H9 (cell line): ENCODE measurements at regions not wholly inside any gene's neighbourhood (a gene's known extent, or its start where the extent isn't known, plus 50 kb on each side); places are given as distances from the start of the nearest gene placed in this dataset.

Source experiments
- DNase-seq: peaks from one replicate; pipeline ENCODE4 v3.0.0-alpha.2; 2017
- H2AFZ ChIP-seq: one replicate; pipeline ENCODE4 v1.6.1; 2013; ENCODE audit warnings: mild to moderate bottlenecking, low read length, control low read depth, moderate library complexity
- H2AK5ac ChIP-seq: 2 replicates; pipeline ENCODE4 v1.6.1; 2013; ENCODE audit warnings: low read length, control low read depth, mixed read lengths; ENCODE audit not compliant: insufficient read length
- H2BK120ac ChIP-seq: one replicate; pipeline ENCODE4 v1.6.1; 2013; ENCODE audit warnings: low read depth, mild to moderate bottlenecking, low read length, control low read depth, inconsistent platforms; ENCODE audit not compliant: poor library complexity, severe bottlenecking
- H2BK12ac ChIP-seq: 2 replicates; pipeline ENCODE4 v1.6.1; 2013; ENCODE audit warnings: low read length, control low read depth, mixed read lengths, low read depth; ENCODE audit not compliant: insufficient read length
- H2BK15ac ChIP-seq: 2 replicates; pipeline ENCODE4 v1.6.1; 2013; ENCODE audit warnings: low read depth, low read length, control low read depth
- H2BK20ac ChIP-seq: one replicate; pipeline ENCODE4 v1.6.1; 2013; ENCODE audit warnings: low read depth, mild to moderate bottlenecking, low read length, control low read depth, inconsistent platforms; ENCODE audit not compliant: poor library complexity, severe bottlenecking
- H2BK5ac ChIP-seq: 2 replicates; pipeline ENCODE4 v1.6.1; 2013; ENCODE audit warnings: low read length, control low read depth, mixed read lengths; ENCODE audit not compliant: insufficient read length
- H3K14ac ChIP-seq: 2 replicates; pipeline ENCODE4 v1.6.1; 2013; ENCODE audit warnings: low read length, control low read depth; ENCODE audit not compliant: insufficient read depth
- H3K18ac ChIP-seq: 2 replicates; pipeline ENCODE4 v1.6.1; 2013; ENCODE audit warnings: low read depth, mild to moderate bottlenecking, mixed read lengths, low read length, control low read depth; ENCODE audit not compliant: insufficient read length
- H3K23ac ChIP-seq: 2 replicates; pipeline ENCODE4 v1.6.1; 2013; ENCODE audit warnings: low read length, control low read depth, mixed read lengths, low read depth; ENCODE audit not compliant: insufficient read length
- H3K23me2 ChIP-seq: 2 replicates; pipeline ENCODE4 v1.6.1; 2013; ENCODE audit warnings: low read depth, mild to moderate bottlenecking, mixed read lengths, low read length, control low read depth; ENCODE audit not compliant: insufficient read length, poor library complexity, severe bottlenecking
- H3K27ac ChIP-seq: 2 replicates; pipeline ENCODE4 v1.5.1; 2013; ENCODE audit warnings: low read length, control low read depth, mixed read lengths, low read depth; ENCODE audit not compliant: insufficient read length
- H3K27me3 ChIP-seq: 2 replicates; pipeline ENCODE4 v1.6.1; 2013; ENCODE audit warnings: low read length, control low read depth, inconsistent platforms; ENCODE audit not compliant: insufficient read depth
- H3K4ac ChIP-seq: 2 replicates; pipeline ENCODE4 v1.6.1; 2013; ENCODE audit warnings: low read depth, mild to moderate bottlenecking, control low read depth, inconsistent platforms, low read length, moderate library complexity
- H3K4me1 ChIP-seq: 2 replicates; pipeline ENCODE4 v1.6.1; 2013; ENCODE audit warnings: low read length, control low read depth, inconsistent platforms; ENCODE audit not compliant: insufficient read depth
- H3K4me2 ChIP-seq: 2 replicates; pipeline ENCODE4 v1.6.1; 2013; ENCODE audit warnings: low read length, control low read depth, mixed read lengths; ENCODE audit not compliant: insufficient read length, insufficient read depth
- H3K56ac ChIP-seq: 2 replicates; pipeline ENCODE4 v1.6.1; 2013; ENCODE audit warnings: low read depth, mild to moderate bottlenecking, mixed read lengths, low read length, control low read depth; ENCODE audit not compliant: insufficient read length
- H3K79me1 ChIP-seq: 2 replicates; pipeline ENCODE4 v1.6.1; 2013; ENCODE audit warnings: low read depth, mild to moderate bottlenecking, moderate library complexity, low read length, control low read depth, inconsistent platforms; ENCODE audit not compliant: insufficient read depth, poor library complexity, severe bottlenecking
- H3K79me2 ChIP-seq: 2 replicates; pipeline ENCODE4 v1.6.1; 2013; ENCODE audit warnings: low read length, control low read depth, inconsistent platforms; ENCODE audit not compliant: insufficient read depth
- H3K9ac ChIP-seq: 2 replicates; pipeline ENCODE4 v1.6.1; 2013; ENCODE audit warnings: low read length, control low read depth, mixed read lengths; ENCODE audit not compliant: insufficient read length; ENCODE audit errors: extremely low read depth
- H3K9me3 ChIP-seq: one replicate; pipeline ENCODE4 v1.6.1; 2013; ENCODE audit warnings: low read depth, low read length, inconsistent platforms; ENCODE audit not compliant: control insufficient read depth
- H3T11ph ChIP-seq: one replicate; pipeline ENCODE4 v1.6.1; 2013; ENCODE audit warnings: mild to moderate bottlenecking, low read length, control low read depth, inconsistent platforms
- H4K20me1 ChIP-seq: one replicate; pipeline ENCODE4 v1.6.1; 2013; ENCODE audit not compliant: control insufficient read depth, insufficient read length, insufficient read depth
- H4K5ac ChIP-seq: 2 replicates; pipeline ENCODE4 v1.6.1; 2013; ENCODE audit warnings: low read depth, mild to moderate bottlenecking, mixed read lengths, low read length, control low read depth; ENCODE audit not compliant: insufficient read length
- H4K8ac ChIP-seq: replicated peaks from 2 replicates; pipeline ENCODE4 v1.6.1; 2013; ENCODE audit warnings: low read length, control low read depth, mixed read lengths, low read depth; ENCODE audit not compliant: insufficient read length
- H4K91ac ChIP-seq: 2 replicates; pipeline ENCODE4 v1.6.1; 2013; ENCODE audit warnings: low read depth, mild to moderate bottlenecking, moderate library complexity, mixed read lengths, low read length, control low read depth; ENCODE audit not compliant: insufficient read length
- H3K27ac Mint-ChIP-seq, 3 experiments: 2 replicates in 2 of 3; 3 replicates in 1 of 3; pipeline ENCODE4 v1.8.0; 2020 to 2021; ENCODE audit warnings: mixed read lengths in 3 of 3, mild to moderate bottlenecking in 1 of 3, moderate library complexity in 1 of 3
- H3K27me3 Mint-ChIP-seq: 2 replicates; pipeline ENCODE4 v1.8.0; 2021; ENCODE audit warnings: low read depth, mild to moderate bottlenecking, moderate library complexity, mixed read lengths
- H3K36me3 Mint-ChIP-seq, 3 experiments: 2 replicates in 2 of 3; 3 replicates in 1 of 3; pipeline ENCODE4 v1.8.0; 2020 to 2021; ENCODE audit warnings: low read depth in 3 of 3, mixed read lengths in 3 of 3; ENCODE audit not compliant: insufficient read depth in 1 of 3
- H3K4me1 Mint-ChIP-seq, 2 experiments: 2 replicates each; pipeline ENCODE4 v1.8.0; 2020; ENCODE audit warnings: mixed read lengths in 2 of 2
- H3K4me3 Mint-ChIP-seq, 2 experiments: 2 replicates in 1 of 2; 3 replicates in 1 of 2; pipeline ENCODE4 v1.8.0; 2020 to 2021; ENCODE audit warnings: mild to moderate bottlenecking in 2 of 2, mixed read lengths in 2 of 2, moderate library complexity in 1 of 2
- H3K9me3 Mint-ChIP-seq, 2 experiments: 2 replicates in 1 of 2; 3 replicates in 1 of 2; pipeline ENCODE4 v1.8.0; 2020; ENCODE audit warnings: mild to moderate bottlenecking in 2 of 2, mixed read lengths in 2 of 2, moderate library complexity in 1 of 2
- WGBS: extraction: QIAGEN DNeasy Blood & Tissue Kit; methylation state at CpG from one replicate; pipeline ENCODE4 v1.1.7; 2013; ENCODE audit warnings: missing lambda C conversion rate, low lambda C conversion rate, mixed read lengths; ENCODE audit not compliant: insufficient read length; ENCODE audit errors: extremely low coverage; 5-methylcytosine and 5-hydroxymethylcytosine counted together
- TF ChIP-seq, protein P1 (sequence below): fragments of 200-600 bp; sonication (generic); conservative IDR thresholded peaks from 3 replicates; pipeline ENCODE4 v1.8.0; 2021; ENCODE audit warnings: antibody characterized with exemption, mild to moderate bottlenecking

DNA sequence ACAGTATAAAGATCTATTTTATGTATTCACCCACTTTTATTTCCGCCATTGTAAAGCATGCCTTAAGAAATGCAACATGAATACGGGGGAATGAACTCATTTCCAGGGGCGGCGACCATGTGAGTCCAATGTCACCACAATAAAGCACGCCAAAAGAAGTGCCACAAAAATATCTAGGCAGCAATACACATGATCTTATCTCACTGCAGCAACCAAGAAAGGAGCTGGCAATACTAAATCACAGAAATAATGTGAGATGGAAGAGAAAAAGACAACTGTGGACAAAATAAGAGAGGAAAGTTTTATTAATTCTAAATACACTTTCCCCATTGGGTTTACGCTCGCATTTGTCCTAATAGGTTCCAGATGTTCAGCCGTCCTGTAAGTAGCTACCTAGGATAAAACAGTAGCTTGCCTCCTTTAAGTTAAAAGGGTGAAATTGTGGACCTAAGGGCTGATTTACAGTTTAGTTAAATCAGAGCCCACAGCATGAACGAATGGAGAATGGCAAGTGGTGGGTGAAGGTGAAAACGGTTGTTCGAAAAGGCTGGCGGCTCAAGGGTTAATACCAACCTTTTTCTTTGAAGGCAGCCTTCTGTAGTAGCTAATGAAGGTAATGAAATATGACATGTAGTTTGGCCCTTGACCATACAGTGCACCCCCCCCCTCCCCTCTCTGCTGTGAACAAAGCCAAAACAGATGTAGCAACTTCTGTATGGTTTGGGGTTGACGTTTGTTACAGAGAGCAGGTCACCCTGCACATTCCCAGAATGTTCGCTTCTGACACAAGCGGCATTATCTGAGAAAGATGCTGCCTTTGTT lies 504.2 kb upstream of the PSMD7 start:
- DNase-seq: no peak
- Histone ChIP-seq H3K14ac (no peak overlapping the region), H4K91ac (no peak overlapping the region), H2BK5ac (no peak overlapping the region), H4K5ac (no peak overlapping the region), H3T11ph (no peak overlapping the region), H4K8ac (no peak overlapping the region), H2BK15ac (no peak overlapping the region), H3K79me1 (no peaks in the 10 kb centered on the region), H2BK12ac (no peak overlapping the region), H2BK120ac (no peak overlapping the region), H3K18ac (no peak overlapping the region), H3K23me2 (no peaks in the 10 kb centered on the region), H3K27ac (no peak overlapping the region), H2AK5ac (no peak overlapping the region), H3K79me2 (no peaks in the 10 kb centered on the region), H3K56ac (no peak overlapping the region), H3K4ac (no peak overlapping the region), H3K9ac (no peak overlapping the region), H3K27me3 (no peaks in the 10 kb centered on the region), H2BK20ac (no peak overlapping the region), H3K4me1 (no peaks in the 10 kb centered on the region), H2AFZ (no peak overlapping the region), H3K4me2 (no peak overlapping the region), H4K20me1 (no peaks in the 10 kb centered on the region), H3K23ac (no peak overlapping the region), H3K9me3 (no peaks in the 10 kb centered on the region)
- H3K27ac Mint-ChIP-seq: no peak overlapping the region
- no peak overlapping the region for H3K4me3 Mint-ChIP-seq
- no peaks in the 10 kb centered on the region; the same call in none of the 2 replicates for H3K27me3 Mint-ChIP-seq
- TF ChIP-seq, protein P1, sequence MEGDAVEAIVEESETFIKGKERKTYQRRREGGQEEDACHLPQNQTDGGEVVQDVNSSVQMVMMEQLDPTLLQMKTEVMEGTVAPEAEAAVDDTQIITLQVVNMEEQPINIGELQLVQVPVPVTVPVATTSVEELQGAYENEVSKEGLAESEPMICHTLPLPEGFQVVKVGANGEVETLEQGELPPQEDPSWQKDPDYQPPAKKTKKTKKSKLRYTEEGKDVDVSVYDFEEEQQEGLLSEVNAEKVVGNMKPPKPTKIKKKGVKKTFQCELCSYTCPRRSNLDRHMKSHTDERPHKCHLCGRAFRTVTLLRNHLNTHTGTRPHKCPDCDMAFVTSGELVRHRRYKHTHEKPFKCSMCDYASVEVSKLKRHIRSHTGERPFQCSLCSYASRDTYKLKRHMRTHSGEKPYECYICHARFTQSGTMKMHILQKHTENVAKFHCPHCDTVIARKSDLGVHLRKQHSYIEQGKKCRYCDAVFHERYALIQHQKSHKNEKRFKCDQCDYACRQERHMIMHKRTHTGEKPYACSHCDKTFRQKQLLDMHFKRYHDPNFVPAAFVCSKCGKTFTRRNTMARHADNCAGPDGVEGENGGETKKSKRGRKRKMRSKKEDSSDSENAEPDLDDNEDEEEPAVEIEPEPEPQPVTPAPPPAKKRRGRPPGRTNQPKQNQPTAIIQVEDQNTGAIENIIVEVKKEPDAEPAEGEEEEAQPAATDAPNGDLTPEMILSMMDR: no peak
- H3K4me1 Mint-ChIP-seq: peaks cover 9 to 11% of the 10 kb centered on the region in 2 experiments
- H3K9me3 Mint-ChIP-seq: no peaks in the 10 kb centered on the region
- H3K36me3 Mint-ChIP-seq: no peaks in the 10 kb centered on the region
- no CpG with 5 or more reads among the region's 15 CpGs for WGBS
